Sciatic nerve (tissue), 2 donors: ENCODE measurements at regions not wholly inside any gene's neighbourhood (a gene's known extent, or its start where the extent isn't known, plus 50 kb on each side); places are given as distances from the start of the nearest gene placed in this dataset.
"Not testable (repeated sequence)": the region's sequence is repeated elsewhere in the genome, so short reads cannot be mapped to it uniquely, and the experiment has no call there.

Source experiments
- ATAC-seq: fragments of 200-7000 bp; cut with Tn5 transposase; one replicate; pipeline ENCODE4 v1.9.1; 2020; ENCODE audit warnings: mild to moderate bottlenecking, moderate library complexity
- DNase-seq: peaks from one replicate; pipeline ENCODE4 v3.0.0-alpha.2; 2020; ENCODE audit warnings: low spot score
- intact Hi-C: fragments of 100-400 bp; cut with DNase I; formaldehyde crosslinking; loops from one replicate; pipeline ENCODE4 v1.14.2; 2022
- donor health status: DM: no; HTN: no; CAD: no.
- donor health status: DM: no; HTN: no; CAD: no.

DNA sequence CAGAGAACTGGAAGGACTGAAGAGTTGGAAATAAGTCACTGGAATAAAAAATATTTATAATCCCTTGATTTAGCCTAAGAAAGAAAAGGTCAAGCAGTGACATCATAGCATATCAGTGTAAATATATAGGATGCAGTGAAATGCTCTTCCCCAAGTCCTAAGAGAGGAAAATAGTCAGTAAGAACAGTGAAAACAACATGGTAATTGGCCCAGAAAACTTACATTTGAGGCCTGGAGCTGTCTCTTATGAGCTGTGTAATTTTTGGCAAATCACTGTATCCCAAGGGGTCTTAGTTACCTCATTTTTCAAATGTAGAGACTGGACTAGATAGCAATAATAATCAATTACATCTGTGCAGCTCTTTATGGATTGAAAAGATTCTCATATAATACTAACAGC, 255.7 kb upstream of the AR start:
- no peak for ATAC-seq

DNA sequence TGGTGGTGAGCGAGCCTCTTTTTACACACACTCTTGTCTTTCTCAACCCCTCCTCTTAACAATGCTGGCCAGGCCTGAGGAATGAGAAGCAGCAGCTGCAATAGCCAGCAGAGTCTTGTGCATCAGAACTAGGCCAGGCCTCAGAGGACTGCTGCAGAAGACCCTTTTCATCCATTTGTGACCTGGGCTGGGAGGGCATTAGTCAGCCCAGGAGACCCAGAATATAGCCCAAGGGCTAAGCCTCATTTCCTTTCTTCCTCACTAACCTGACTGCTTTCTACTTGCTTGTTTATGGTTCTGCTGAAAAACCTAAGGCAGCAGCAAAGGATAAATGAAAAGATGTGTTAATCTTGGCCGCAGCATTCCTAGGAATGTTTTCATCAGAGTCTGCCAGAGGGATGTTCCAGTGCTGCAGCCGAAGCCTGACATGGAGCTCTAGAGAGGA, 254.7 kb upstream of the AR start:
- DNase-seq (no peak), ATAC-seq (peak; percentile 94)
- intact Hi-C loops: no loop called here

More for the DNA sequence above, 255.7 kb upstream of the AR start:
- intact Hi-C loops: no loop called here
- DNase-seq: no peak

GRCh38 chrX:67290489-67291220, 253.2 kb upstream of the AR start:
- DNase-seq (no peak), ATAC-seq (peak; percentile 38)
- intact Hi-C loops: no loop called here

- intact Hi-C loops: no loop called here
- ATAC-seq: no peak
- DNase-seq: no peak
These were observed 247.9 kb upstream of the AR start for GRCh38 chrX:67295924-67296323.

GRCh38 chrX:67296395-67296794, 247.4 kb upstream of the AR start:
- DNase-seq (no peak), ATAC-seq (no peak)

GRCh38 chrX:67317725-67318124, 226.1 kb upstream of the AR start:
- ATAC-seq (no peak), DNase-seq (no peak)
- intact Hi-C loops: no loop called here

More at GRCh38 chrX:67296395-67296794, 247.4 kb upstream of the AR start:
- intact Hi-C loops: no loop called here

DNA sequence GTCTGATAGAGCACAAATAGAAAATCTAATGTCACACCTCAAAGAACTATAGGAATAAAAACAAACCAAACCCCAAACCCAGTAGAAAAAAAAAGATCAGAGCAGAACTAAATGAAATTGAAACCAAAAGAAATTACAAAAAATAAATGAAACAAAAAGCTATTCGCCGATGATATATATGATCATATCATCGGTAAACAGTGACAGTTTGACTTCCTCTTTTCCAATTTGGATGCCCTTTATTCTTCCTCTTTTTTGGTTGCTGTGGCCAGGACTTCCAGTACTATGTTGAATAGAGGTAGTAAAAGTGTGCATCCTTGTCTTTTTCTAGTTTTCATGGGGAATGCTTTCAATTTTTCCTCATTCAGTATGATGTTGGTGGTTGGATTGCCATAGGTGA, 215.3 kb upstream of the AR start:
- intact Hi-C loops: no loop called here
- ATAC-seq: no peak
- no peak for DNase-seq

GRCh38 chrX:67334323-67334722, 209.5 kb upstream of the AR start:
- ATAC-seq (no peak), DNase-seq (no peak)
- intact Hi-C loops: no loop called here

DNA sequence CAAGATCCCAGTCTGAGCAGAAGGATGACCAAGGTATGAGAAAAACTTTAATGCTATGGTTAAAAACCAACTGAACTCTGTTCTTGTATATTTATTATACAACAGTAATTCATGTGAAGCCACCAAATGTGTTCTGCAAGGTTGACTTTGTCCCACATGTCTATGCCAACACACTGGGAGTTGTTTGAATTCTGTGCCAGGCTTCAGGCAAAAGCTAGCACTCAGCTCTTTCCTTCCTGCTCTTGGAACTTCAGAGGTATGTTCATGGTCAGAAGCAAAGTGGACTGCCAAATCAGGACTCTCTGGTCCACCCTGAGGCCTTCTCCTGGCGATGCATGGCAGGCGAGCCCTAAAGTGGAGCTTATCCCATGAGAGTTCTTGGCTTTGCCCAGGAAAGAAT, 205.6 kb upstream of the AR start:
- DNase-seq (no peak), ATAC-seq (no peak)
- intact Hi-C loops: no loop called here

GRCh38 chrX:67342138-67342537, 201.7 kb upstream of the AR start:
- DNase-seq: no peak
- intact Hi-C loops: no loop called here
- ATAC-seq: no peak

DNA sequence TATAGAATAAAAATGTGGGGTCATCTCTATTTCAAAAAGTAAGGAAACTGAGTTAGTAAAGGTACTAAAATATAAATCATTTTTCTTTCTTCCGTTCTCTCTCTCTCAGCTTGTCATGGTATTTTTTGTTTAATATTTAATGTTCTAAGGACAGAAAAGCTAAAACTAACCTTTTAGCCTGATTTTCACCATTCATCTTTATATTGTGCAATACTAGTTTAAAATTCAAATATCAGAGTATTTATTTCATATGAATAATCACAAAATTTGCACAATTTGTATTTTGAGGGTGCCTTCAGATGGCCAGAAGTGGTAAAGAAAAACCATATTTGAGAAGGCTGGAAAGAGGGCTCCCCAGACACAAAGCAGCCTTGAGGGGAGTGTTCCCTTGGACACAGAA, 197.6 kb upstream of the AR start:
- DNase-seq (no peak), ATAC-seq (no peak)
- intact Hi-C loops: no loop called here

DNA sequence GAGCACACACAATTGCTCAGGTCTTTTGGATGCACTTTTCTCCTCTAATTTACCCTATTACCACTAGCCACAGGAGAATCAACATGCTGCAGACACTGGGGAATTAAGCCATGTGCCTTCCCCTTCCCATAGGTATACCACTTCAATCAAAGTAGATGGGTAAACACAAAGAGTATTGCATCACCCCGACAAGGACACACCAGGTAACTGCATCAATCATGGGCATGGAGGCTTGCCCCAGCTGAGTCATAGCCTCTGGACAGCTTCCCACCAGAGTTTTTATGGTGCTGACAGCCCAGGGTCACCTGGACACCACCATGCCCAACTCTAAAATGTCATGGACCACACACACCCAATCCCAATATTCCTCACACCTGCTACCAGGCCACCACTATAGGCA, 197.2 kb upstream of the AR start:
- intact Hi-C loops: no loop called here
- DNase-seq (no peak), ATAC-seq (no peak)

DNA sequence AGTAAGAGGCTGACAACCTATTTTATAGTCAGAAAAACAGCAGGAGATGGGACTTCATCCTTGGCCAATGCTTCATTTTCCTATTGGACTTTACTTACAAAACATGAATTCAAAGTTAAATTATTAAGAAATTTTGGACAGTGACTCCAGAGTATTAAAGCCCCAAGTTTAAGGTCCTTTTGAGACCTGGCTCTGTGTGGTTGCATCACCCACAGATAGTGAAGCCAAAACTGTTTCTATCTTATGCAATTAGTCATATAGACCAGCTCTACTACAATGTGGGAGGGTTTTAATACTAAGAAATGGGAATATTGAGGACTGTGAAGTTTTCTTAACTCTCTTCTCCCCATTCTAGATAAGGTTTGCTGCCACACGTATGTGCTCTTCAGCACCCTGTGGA, 196.7 kb upstream of the AR start:
- DNase-seq (no peak), ATAC-seq (no peak)
- intact Hi-C loops: no loop called here

- intact Hi-C loops: no loop called here
- DNase-seq (no peak), ATAC-seq (no peak)
These were observed 192.4 kb upstream of the AR start for GRCh38 chrX:67351411-67351810.

GRCh38 chrX:67353651-67354370, 190.0 kb upstream of the AR start:
- no peak for DNase-seq
- ATAC-seq: no peak
- intact Hi-C loops: no loop called here

- ATAC-seq, DNase-seq, intact Hi-C loops: not testable (repeated sequence)
These were observed 182.6 kb upstream of the AR start for GRCh38 chrX:67361267-67361666.

DNA sequence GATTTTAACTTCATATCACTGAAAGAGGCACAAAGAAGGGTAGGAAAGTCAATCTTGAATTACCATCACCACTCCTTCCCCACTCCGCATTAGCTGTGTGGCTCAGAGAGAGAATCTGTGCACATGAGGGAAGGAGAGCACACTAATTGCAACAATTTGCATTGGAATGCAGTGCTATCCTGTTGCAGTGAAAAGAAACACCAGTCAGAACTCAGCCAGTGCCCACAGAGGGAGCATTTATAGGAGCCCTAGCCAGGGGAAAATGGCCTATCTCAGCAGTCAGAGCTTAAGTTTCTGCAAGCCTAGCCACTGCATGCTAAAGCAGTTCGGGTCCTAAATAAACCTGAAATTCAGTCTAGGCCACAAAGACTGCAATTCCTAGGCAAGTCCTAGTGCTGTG, 159.4 kb upstream of the AR start:
- intact Hi-C loops: no loop called here
- no peak for DNase-seq
- ATAC-seq: no peak

- ATAC-seq (no peak), DNase-seq (no peak)
- intact Hi-C loops: no loop called here
These were observed 135.3 kb upstream of the AR start for GRCh38 chrX:67408423-67409079.

DNA sequence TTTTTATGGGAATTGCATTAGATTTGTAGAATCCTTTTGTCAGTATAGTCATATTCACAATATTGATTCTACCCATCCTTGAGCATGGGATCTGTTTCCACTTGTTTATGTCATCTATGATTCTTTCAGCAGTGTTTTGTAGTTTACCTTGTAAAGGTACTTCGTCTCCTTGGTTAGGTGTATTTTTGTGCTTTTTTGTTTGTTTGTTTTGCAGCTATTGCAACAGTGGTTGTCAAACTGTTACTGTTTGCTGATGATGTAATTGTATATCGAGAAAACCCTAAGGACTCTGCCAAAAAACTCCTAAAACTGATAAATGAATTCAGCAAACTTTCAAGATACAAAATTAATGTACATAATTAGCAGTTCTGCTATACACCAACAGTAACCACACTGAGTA, 127.9 kb upstream of the AR start:
- DNase-seq (no peak), ATAC-seq (no peak)
- intact Hi-C loops: no loop called here

DNA sequence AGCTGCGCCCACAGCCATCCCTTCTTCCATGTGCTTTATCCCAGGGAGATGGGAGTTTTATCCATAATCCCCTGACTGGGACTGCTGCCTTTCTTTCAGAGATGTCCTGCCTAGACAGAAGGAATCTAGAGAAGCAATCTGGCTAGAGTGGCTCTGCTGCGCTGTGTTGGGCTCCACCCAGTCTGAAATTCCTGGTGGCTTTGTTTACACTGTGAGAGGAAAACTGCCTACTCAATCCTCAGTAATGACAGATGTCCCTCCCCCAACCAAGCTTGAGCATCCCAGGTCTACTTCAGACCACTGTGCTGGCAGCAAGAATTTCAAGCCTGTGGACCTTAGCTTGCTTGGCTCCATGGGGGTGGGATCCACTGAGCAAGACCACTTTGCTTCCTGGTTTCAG, 116.9 kb upstream of the AR start:
- DNase-seq: no peak
- ATAC-seq: no peak
- intact Hi-C loops: no loop called here
